Amygdala (tissue), 56 donors: ENCODE measurements at regions not wholly inside any gene's neighbourhood (a gene's known extent, or its start where the extent isn't known, plus 50 kb on each side); places are given as distances from the start of the nearest gene placed in this dataset.
"Not testable (repeated sequence)": the region's sequence is repeated elsewhere in the genome, so short reads cannot be mapped to it uniquely, and the experiment has no call there.

Experiments
- DNase-seq, 56 donors: peaks; one replicate each; lab custom pipeline; 2025; lab: John Stamatoyannopoulos, UW

DNA sequence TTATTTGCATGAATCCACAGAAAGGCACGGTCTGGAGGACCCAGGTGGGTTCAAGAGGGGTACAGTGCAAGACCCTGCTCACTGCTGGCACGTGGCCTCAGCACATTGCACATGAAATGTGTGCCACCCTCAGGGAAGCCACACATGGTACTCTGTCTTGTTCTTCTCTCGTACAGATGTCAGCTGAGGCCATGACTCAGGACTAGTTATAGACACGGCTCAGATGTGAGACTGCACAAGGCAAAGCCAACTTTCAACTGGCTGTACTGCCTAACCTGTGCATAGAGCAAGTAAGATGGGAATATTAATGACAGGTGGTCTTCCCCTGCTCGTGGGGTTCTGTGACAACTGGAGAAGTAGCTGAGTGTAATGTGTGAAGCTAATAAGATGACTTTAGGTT lies 249.4 kb upstream of the CTBP2 start:
- no peak for DNase-seq

DNA sequence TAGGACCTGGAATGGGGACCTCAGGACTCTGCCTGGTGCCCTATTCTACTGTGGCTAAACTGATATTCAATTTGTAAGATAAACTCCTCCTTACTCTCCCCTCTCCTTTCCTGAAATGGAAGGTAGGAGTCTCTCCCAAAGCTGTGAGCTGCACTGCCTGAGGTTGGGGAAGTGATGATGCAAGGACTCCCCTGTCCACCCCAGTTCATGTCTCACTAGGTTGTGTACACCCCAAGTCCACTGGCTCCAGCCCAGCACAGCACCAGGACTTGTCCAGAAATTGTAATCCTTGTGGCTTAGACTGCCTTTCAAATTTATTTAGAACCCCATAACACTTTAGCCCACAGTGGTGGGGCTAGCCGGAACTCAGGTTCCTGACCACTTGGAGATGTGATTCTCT lies 247.2 kb upstream of the CTBP2 start:
- DNase-seq: no peak

GRCh38 chr10:125407000-125407502 lies 246.7 kb upstream of the CTBP2 start:
- DNase-seq: no peak

DNA sequence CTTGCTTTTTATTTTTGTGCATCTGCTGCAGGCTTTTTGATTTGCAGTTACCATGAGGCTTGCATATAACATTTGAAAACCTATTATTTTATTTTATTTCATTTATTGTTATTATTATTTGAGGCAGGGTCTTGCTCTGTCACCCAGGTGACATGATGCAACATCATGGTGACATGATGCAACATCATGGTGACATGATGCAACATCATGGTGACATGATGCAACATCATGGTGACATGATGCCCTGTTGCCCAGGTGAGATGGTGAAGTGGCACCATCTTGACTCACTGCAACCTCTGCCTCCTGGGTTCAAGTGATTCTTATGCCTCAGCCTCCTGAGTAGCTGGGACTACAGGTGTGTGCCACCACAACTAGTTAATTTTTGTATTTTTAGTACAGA lies 244.5 kb upstream of the CTBP2 start:
- not testable (repeated sequence) for DNase-seq

DNA sequence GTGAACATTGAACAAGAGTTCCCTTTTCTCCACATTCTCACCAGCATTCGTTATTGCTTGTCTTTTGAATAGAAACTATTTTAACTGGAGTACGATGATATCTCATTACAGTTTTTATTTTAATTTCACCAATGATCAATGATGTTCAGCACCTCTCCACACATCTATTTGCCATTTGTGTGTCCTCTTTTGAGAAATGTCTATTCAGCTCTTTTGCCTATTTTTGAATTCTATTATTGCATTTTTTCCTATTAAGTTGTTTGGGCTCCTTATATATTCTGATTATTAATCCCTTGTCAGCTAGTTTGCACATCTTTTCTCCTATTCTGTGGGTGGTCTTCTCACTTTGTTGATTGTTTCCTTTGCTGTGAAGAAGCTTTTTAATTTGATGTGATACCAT lies 241.1 kb upstream of the CTBP2 start:
- DNase-seq: no peak

DNA sequence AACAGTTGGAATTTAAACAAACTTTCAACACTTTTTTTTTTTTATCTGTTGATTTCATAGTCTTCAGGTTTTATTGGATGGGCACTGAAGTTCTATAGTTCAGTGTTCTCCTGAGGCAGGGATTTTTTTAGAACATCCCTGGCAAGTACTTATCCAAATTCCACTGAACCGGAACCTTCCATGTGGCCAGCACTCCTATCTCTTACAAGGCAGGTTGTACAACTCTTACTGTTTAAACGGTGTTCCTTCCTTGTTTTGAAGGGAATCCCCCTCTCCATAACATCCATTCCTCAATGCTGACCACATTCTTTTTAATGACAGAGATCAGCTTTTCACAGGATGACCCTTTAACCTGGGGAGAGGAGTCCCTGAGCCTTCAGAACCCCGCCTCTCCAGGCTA lies 238.9 kb upstream of the CTBP2 start:
- no peak for DNase-seq

- no peak for DNase-seq
These were observed 237.9 kb upstream of the CTBP2 start for GRCh38 chr10:125398270-125398669.

- DNase-seq: no peak
These were observed 237.2 kb upstream of the CTBP2 start for GRCh38 chr10:125397608-125398007.

GRCh38 chr10:125396676-125397075 lies 236.3 kb upstream of the CTBP2 start:
- no peak for DNase-seq

DNA sequence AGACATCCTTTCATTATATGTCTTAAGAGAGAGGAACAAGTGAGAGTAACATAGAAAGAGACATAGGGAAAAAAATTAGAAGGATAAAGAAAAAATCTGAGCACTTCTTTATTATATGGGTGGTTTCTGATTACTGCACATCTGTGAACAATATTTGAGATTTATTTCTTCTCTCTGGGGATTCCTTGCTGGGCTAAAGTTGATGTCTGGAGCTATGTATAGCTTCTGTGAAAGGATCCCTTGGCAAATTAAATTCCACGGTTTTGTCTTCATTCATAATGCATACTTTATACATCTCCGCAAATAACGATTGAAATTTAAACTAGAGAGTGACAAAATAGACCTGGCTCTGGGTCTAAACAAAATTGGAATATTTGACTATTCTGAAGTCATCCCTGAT lies 232.2 kb upstream of the CTBP2 start:
- DNase-seq: no peak

DNA sequence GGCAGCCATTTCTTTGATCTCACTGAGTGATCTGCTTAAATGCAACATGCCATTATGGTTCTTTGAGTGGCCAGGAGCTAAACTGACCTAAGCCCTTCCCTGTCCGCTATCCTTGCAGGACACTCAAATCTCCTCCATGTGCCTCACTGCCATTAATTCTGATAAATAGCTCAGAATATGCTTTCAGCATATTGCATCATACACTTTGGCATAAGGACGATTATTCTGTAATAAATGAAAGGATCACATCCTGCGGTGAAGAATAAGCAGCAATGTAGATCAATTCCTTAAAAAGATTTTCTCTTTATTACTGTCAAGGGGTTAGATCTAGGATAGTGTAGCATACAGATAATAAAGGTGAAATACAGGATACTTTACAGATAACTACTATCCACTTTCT lies 231.8 kb upstream of the CTBP2 start:
- no peak for DNase-seq

- no peak for DNase-seq
These were observed 229.3 kb upstream of the CTBP2 start for GRCh38 chr10:125389648-125390047.

GRCh38 chr10:125379592-125379991 lies 219.2 kb upstream of the CTBP2 start:
- DNase-seq: no peak

DNA sequence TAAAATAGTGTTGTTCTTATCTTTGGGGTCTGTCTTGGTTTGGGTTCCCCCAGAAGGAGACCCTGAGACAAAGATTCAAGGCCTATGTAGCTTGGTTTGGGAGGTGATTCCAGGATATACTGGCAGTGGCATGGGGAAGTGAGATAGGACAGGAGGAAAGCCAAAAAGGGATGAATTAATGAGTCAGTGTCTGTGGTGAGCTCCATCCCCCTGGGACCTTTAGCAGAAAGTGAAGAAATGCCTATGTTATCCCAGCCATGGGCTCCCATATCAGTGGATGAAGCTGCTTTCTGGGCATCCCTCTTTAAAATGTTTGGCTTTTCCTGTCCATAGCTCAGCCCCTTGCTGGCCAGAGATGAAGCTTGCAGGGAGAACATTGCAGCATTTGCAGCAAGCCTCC lies 217.0 kb upstream of the CTBP2 start:
- DNase-seq: no peak

- DNase-seq: peak in 2 of 56 donors; percentile 3 to 5
These were observed 214.8 kb upstream of the CTBP2 start for GRCh38 chr10:125375210-125375609.

GRCh38 chr10:125373546-125373945 lies 213.2 kb upstream of the CTBP2 start:
- no peak for DNase-seq

DNA sequence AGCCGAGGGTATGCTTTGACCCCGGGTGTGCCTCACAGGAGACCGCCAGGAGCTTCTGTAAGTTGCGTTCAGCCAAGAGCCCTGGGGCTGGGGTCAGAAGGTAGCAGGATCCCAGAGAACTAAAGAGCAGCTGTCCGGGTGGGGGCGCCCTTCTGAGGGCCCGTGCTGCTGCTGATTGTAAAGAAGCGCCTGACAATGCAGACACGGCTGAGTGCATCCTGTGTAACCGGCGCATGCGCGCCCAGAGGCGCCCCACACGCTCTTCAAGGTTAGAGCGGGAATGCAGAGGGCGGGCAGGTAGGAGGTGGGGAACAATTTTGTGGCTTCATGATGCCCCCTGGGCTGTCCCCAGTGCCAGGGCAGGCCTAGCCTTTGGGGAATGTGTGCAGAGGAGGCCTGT lies 210.2 kb upstream of the CTBP2 start:
- no peak for DNase-seq

- no peak for DNase-seq
These were observed 209.3 kb upstream of the CTBP2 start for GRCh38 chr10:125369382-125370326.

GRCh38 chr10:125368146-125368545 lies 207.8 kb upstream of the CTBP2 start:
- no peak for DNase-seq

- no peak for DNase-seq
These were observed 203.4 kb upstream of the CTBP2 start for GRCh38 chr10:125363791-125364190.

DNA sequence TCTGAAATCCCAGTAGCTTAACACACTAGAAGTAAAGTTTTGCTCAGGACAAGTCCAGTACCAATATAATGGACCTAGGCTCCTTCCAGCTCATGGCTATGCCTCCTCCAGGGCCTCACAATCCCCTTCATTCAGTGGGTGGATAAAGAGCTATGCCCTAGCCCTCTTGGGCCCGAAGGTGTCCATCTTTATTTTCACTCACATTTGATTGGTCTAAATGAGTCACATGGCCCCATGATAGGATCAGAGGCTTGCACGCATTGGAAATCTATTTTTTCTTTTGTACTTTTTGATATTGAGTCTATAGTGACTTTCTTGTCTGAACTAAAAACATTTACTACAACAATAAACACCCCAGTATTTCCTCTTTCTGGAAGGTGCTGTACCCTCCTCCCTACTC lies 202.6 kb upstream of the CTBP2 start:
- no peak for DNase-seq

- no peak for DNase-seq
These were observed 199.0 kb upstream of the CTBP2 start for GRCh38 chr10:125359401-125359800.
